ENCODE measurements at regions not wholly inside any gene's neighbourhood (a gene's known extent, or its start where the extent isn't known, plus 50 kb on each side); places are given as distances from the start of the nearest gene placed in this dataset.
"Not testable (repeated sequence)": the region's sequence is repeated elsewhere in the genome, so short reads cannot be mapped to it uniquely, and the experiment has no call there.

- TF ChIP-seq CTCF (IDR thresholded peaks at IDR 0.05; ENCODE audit: extremely low read depth in 1 of 2, insufficient read depth in 1 of 2, low read depth in 1 of 2, low read length in 2 of 2); GATA2 (IDR thresholded peaks at IDR 0.05; ENCODE audit: insufficient read depth, insufficient read length, low read depth, low read length): not testable (repeated sequence)
Measured at GRCh38 chr20:1799746-1800145, 95.5 kb upstream of the SIRPA start.

Measured in endothelial cell of umbilical vein (primary cell).